Stimulated activated CD8-positive, alpha-beta memory T cell treated with anti-CD3 and anti-CD28 coated beads, Interleukin-15, amount 100 ng/mL, for 48 hours (primary cell): ENCODE measurements at regions not wholly inside any gene's neighbourhood (a gene's known extent, or its start where the extent isn't known, plus 50 kb on each side); places are given as distances from the start of the nearest gene placed in this dataset.

Source experiments
- DNase-seq, 2 donors: peaks; one replicate each; pipeline ENCODE4 v3.0.0-alpha.2; 2020; ENCODE audit warnings: low read depth in 2 of 2

DNA sequence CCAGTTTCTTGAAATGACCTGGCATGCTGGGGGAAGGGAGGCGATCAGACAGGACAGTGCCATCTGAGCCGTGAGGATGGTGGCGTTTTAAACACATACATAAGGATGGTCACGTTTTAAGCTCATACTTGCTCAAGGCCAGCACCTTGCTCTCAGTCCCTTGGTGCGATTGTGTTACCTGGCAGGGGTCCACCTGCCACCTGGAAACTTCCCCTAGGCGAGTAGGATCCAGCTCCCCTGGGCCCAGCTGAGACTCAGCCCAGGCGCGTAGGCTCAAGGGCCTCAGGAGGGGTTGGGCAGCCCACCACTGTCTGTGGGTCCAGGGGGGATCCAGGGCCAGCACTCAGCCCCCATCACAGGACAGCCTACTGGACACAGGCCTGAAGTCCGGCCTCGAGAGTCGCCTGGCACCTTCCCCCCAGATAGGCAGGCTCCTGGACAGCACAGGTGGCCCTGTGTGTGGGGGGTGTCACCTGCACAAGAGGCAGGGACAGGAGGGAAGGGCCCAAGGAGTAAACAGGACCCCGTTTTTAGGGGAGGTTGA lies 185.8 kb downstream of the BRD1 start:
- no peak for DNase-seq

DNA sequence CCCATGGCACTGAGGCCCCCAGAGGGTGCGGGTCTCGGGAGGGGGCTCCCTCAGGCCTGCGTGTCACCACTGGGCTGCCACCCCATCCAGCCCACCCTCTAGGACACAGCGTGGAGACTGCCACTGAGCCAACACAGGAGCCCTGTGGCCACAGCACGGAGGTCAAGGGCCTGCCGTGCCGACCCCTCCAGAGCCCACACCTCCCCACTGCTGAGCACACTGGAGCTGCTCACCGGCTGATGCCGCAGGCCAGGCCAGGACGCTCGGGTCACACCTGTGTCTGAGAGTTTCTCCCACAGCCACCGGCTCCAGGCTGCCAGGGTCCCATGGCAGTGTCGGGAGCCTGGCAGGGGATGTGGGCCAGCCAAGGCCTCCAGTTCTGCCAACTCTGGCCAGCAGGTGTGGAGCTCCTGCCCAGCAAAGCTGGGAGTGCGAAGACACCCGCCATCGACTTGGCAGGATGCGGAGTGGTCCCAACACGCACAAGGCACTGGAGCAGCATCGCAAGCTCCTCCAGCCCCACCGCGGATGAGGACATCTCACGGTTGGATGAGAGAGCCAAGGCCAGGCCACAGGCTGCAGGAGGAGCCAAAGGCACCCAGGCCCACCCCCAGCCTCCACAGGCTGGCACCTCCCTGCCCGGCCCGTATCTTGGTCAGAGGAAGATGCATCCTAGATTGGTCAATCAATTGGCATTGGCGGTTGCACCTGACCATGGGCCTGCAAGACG lies 187.1 kb downstream of the BRD1 start:
- DNase-seq, result no peak

DNA sequence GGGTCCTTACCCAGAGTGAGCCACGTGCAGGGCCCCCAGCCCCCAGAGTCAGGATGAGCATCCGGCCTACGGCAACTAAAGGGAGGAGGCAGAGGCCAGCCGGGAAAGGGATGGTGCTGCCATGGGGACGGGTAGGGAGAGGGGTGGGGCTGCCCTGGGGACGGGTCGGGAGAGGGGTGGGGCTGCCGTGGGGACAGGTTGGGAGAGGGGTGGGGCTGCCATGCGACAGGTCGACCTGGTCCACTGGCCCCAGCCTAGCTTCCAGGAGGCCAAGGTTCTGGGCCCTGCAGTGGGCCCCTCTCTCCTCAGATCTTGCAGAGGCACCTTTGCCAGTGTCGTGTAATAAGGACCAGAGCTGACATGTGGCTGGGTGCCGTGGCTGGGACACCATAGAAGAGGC lies 187.7 kb downstream of the BRD1 start:
- DNase-seq, result no peak

DNA sequence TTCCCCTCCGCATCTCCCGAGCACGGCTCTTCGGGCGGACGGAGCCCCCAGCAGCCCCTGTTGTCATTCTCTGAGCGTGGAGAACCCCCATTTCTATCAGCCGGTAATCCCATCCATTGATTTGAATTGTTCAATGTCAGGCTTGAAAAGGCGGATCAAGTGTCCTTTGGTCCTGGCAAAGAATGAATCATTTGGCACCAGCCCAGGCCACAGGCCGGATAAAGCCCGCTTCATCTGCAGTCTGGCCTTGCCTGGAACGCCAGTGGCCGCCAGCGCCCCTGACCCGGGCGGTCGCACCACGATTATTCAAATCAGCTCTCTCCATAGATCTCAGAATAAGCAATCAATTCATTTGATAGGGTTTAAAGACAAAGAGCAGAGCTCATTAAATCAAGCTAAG lies 188.9 kb downstream of the BRD1 start:
- DNase-seq, result no peak

DNA sequence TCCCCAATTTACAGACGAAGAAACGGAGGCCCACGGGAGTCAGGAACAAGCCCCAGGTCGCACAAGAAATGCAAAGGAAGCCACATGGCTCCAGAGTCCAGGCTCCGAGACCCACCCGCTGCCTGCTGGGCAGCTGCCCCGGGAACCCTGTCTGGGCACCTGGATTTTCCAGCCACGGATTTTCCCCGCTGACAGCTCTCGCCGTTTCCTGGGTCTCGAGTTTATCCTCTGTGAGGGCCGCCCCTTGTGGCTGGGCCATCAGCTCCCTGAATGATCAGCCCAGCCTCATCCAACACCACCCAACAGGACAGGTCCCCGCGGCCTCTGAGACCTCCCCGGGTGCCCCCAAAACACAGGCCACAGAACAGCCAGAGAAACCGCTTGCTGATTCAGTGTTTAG lies 189.7 kb downstream of the BRD1 start:
- no peak for DNase-seq

DNA sequence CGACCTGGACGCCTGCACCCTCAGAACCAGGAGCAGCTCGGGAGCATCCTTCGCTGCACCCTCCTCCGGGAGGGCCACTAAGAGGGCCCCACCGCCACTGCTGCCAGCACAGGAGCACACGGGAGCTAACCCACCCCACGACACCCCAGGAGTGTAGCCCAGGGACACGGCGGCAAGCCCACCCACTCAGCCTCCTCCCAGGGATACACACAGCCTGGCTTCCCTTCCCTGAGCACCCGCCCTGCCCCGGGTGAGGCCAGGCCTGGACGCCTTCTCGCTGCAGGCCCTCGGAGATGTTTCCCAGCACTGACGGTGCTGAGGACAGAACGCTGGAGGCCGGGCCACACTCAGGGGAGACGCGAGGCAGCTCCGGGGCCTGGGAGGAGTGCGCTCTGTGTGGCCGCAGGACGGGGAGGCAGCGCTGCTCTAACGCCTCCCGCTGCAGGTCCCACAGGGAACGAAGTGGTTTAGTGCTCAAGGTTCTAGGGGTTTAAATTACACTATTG lies 190.4 kb downstream of the BRD1 start:
- no peak for DNase-seq

DNA sequence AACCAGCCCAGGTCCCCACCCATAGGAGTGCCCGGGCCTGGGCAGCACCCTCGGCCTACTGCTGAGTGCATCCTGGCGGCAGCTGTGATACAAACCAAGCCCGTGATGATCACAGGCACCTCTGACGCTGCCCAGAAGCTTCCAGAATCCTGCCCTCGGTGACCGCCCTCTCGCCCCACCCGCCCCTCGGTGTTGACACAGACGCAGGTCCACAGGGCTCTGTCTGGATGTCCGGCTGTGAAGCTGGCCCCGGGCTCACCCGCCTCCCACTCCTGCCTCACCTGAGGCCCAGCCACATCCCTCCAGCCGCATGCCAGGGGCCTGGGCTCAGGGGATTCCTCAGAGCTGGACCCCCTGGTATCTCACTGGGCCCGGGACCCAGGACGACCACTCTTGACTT lies 191.0 kb downstream of the BRD1 start:
- DNase-seq, result no peak

DNA sequence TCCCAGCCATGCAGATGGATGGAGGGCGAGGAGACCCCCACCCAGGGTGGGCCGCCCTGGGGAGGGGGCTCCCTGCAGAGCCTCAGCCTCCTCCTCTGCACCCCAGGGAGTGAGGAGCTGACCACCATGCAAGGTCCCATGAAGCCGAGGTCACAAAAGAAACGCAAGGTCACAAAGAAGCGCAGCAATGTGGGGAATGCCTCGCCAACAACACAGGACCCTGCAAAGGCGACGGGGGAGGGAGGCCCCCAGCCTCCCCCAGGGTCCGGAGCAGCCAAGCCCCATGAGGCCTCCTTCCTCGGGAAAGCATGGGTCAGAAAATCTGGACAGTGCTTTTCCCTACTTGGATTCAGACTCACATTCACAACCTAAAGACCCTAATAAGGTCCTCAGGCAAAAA lies 191.5 kb downstream of the BRD1 start:
- DNase-seq, result no peak

DNA sequence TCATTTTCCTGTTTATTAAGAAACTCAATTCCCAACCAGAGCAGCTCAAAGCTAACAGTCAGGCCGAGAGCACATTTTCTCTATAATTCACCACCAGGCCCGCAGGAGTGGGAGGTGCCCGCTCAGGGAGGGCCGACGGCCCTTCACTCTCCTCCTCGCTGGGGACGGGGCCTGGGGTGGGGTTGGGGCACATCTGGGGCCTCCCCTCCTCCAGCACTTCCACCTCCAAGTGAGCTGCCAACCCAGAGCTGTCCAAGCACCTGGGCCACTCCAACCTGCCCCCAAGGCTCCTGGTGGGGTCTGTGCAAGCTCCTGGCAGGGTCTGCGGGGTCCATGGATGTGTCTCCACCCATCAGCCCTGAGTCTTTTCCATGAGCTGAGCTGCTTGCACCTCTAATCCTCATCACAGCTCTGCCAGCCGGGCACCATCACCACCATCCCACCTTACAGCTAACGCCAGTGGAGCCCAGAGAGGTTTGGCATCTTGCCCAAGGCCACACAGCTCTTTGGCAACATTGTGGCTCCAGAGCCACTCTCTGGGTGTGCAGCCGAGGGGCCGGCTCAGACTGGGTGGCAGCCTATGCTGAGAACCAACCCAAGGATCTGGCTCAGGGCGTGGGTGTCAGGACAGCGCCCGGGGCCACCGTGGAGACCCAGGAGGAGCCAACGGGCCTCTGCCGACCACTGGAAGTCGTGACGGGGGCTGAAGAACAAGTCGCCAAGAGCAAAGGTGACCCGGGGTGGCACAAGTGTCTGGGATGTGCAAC lies 193.5 kb downstream of the BRD1 start:
- DNase-seq, result no peak

DNA sequence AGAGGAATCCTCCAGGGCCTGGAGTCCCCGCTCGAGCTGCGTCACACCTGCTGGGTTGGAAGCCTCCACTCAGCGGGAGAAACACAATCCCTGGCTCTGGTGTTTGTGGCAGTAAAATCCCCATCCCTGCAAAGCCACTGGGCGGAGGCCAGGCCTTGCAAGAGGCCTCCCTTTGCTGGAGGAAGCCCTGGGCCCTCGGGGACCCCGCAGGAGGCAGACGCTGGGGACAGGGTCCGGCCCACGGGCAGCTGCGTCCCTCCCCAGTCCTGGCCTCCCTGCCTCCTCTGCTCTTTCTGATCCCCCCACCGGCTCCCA lies 194.7 kb downstream of the BRD1 start:
- no peak for DNase-seq

DNA sequence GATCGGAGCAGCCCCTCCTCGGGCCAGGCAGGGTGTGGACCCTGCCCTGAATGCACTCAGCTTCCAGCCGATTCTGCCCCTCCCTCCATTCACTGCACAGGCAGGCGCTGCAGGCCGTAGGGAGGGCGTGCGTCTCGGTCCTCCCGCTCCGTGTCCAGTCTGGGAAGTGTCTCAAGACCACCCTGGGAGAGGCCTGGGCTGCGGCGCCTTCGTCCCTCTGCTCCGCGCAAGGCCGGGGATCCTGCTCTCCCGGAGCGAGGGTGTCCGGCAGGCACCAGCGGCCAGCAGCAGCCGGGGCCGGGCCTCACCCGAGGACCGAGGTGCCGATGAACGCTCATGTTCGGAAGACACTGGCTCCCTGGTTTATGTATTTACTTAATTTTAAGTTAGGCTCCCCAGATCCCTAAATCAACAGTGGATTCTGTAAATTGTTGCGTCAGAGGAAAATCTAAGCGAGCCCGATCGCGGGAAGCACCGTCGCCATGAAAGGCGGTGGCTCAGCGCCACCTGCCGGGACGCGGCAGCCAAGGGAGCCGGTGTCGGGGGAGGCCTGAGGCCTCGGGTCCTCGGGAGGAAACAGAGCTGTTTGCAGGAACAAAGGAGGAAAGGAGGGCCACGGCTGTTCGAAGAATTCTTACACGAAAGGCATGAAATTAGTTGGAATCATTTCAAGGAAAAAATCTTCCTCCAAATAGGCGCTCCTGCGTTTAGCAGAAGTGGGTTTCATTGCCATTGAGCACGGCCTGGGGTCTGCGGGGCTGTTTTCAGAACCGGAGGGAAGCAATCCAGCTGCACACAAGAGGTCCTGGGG lies 195.3 kb downstream of the BRD1 start:
- no peak for DNase-seq

DNA sequence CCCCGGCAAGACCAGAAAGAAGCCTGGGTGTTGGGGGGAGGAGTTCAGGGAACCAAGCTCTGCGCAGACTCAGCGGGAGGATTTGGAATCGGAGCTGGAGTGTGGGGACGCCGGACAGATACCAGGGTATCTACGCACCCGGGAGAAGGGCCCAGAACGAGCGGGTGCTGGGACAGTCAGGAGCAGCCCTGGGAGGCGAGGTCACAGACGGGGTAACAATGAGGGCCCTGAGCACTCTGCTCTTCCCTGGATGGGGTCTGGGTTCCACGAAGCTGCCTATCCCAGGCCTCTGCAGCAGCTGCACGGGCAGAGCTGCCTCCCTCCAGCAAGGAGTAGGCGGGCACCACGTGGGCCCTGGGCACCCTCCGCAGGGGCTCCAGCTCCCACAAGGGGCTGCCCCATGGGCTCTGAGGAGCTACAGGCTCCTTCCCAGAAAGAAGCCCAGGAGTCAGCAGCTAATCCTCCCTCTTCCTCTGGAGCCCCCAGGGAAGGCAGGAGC lies 197.2 kb downstream of the BRD1 start:
- no peak for DNase-seq

DNA sequence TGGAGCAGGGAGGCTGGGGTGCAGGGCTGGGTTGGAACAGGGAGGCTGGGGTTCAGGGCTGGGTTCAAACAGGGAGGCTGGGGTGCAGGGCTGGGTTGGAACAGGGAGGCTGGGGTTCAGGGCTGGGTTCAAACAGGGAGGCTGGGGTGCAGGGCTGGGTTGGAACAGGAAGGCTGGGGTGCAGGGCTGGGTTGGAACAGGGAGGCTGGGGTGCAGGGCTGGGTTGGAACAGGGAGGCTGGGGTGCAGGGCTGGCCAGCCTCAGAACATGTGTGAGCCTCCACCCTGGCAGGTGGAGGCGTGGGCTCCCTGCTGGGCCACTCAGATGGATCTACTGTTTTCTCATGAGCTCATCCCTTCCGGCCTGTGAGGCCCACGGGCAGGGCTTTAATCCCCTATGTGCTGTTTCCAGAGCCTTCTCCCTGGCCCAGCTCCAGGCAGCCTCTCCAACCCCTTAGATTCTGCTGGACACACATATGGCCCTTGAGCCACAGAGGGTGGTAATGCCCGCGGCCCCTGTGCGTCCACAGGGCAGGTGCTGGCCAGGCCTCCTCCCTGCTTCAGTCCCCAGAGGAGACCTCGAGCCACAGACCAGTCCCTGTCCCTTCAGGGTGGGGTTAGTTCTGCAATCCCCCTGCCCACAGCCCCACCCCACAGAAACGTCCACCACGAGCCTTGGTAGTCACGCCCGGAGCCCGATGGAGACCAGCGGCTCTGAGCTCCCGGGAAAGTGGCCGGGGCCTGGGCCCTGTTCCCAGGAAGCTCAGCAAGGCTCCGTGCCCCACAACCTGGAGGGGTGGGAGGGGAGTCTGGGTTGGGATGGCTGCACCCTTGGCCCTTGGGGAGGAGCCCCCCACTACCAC lies 197.9 kb downstream of the BRD1 start:
- DNase-seq, result no peak

DNA sequence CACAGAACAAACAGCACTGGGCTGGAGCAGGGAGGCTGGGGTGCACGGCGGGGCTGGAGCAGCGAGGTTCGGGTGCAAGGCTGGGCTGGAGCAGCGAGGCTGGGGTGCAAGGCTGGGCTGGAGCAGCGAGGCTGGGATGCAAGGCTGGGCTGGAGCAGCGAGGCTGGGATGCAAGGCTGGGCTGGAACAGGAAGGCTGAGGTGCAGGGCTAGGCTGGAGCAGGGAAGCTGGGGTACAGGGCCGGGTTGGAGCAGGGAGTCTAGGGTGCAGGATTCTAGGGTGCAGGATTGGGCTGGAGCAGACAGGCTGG lies 198.5 kb downstream of the BRD1 start:
- DNase-seq, result no peak

DNA sequence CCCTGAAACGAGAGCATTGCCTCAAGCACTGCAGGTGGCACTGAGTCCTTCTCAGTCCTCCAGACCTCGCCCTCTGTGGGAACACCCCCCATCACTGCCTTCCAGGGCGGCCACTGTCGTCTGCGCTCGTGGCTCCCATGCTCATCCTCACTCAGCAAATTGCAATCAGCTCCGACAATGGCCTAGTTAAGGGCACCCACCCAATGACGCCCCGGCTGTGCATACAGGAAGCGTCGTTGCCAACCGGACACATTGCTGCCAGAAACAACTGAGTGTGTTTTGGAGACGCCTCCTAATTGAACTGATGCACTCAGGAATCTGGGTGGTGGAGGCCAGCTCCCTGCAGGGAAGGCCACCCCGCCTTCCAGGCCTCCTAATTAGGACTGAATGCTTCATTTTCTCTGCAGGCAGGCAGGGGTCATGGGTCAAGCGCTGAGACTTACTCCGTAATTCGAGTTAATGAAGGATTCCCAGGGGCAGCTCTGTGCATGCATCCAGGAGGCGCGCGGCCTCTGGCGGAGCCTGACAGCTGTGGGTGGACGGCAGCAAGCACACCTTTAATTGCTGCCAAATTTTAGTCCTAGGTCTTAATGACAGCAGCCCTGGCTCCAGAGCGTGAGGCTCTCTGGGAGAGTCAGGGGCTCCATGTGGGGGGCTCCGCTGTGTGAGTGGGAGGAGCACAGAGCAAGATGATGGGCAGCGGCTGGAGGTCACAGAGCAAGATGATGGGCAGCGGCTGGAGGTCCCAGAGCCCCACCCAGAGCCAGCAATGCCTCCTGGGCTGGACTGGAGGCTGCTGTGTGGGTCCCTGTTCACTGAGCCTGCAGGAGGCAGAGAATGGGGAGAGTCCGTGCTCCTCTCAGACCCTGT lies 199.0 kb downstream of the BRD1 start:
- DNase-seq, result no peak

DNA sequence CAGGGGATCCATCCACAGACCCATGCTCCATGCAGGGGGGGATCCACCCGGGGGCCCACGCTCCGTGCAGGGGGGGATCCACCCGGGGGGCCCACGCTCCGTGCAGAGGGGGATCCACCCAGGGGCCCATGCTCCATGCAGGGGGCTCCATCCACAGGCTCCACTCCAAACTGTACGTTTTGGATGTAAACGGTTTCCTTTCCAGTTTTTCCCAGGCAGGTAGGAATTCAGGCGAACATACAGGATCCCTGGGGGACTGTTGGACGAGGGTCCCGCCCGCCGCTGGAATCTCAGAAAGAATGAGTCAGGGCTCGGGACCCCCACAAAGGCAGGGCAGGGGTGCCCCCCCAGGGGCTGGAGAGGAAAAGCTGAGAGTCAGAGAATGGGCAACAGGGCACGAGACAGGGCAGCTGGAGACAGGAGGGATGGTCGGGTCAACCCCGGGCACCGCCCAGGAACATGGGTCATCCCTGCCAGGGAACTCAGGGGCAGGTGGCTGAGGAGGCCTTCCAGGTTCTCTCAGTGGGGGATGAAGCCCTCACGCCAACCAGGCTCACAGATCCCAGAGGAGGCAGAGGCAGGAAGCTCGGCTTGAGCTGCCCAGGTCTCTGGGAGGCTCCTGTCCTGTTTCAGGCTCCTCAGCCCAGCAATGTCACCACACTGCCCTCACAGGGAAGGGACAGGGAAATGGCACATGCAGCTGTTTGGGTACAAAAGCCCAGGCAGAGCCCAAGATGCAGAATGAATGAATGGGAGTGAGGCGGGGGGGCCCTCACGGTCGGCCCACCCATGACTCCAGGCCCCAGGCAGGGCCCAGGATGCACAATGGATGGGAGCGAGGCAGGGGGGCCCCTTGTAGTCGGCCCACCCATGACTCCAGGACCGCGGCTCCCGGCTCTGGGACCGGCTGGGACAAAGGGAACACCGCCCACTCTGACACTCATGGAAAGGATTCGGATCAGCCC lies 200.2 kb downstream of the BRD1 start:
- no peak for DNase-seq

DNA sequence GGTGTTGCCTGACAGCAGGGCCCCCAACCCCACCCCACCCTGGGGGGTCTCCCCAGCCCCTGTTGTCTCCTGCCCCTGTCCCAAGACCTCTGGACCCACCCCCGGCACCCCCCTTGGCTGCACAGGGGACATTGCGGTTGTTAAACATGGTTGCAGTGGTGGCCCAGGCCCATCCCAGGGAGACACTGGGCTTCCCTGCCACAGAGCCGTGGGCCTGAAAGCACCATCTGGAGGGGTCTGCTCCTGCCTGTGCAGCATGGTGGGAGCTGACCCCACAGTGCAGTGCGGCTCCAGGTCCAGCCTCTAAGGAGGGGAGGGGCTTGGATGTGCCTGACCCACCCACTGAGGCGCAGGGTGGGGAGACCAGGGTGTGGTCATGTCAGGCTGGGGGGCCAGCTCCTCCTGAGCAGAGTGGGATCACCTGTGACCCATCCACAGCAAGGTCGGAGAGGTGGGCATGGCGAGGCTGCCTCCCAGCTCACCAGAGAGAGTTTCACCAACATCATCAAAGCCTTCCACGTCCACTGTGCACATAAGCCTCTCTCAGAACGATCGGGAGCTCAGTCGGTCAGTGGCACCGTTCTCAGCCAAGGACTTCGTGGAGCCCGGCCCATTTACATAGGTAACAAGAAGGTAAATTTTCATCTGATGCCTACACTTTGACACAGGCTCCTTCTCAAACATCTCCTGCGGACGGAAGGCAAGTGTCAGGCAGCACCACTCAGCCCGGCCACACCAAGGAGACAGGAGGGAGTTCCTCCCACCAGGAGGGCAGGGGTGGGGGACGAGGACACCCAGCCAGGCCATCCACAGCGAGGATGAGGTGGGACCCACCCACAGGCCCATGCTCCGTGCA lies 201.1 kb downstream of the BRD1 start:
- no peak for DNase-seq
